Tibial nerve (tissue), 3 donors: ENCODE measurements at regions not wholly inside any gene's neighbourhood (a gene's known extent, or its start where the extent isn't known, plus 50 kb on each side); places are given as distances from the start of the nearest gene placed in this dataset.

ENCODE experiments used
- CTCF ChIP-seq, 5 experiments: fragments of 200-600 bp in 3 of 5; fragments of 450-650 bp in 2 of 5; sonication (generic) in 3 of 5; IDR thresholded peaks; one replicate each; pipeline ENCODE4 v1.5.1; 2016 to 2019; ENCODE audit warnings: antibody characterized with exemption in 5 of 5, mild to moderate bottlenecking in 3 of 5, moderate library complexity in 2 of 5
- POLR2A ChIP-seq, 2 donors: fragments of 450-650 bp; IDR thresholded peaks; one replicate each; pipeline ENCODE4 v1.6.1; 2017; ENCODE audit warnings: antibody characterized with exemption in 2 of 2, mild to moderate bottlenecking in 2 of 2, moderate library complexity in 2 of 2

GRCh38 chr2:207434306-207434705 lies 95.5 kb upstream of the CREB1 start:
- TF ChIP-seq CTCF (IDR thresholded peaks at IDR 0.05) (no peak), POLR2A (IDR thresholded peaks at IDR 0.05) (no peak)
